ENCODE measurements at regions not wholly inside any gene's neighbourhood (a gene's known extent, or its start where the extent isn't known, plus 50 kb on each side); places are given as distances from the start of the nearest gene placed in this dataset.

- TF ChIP-seq CTCF (IDR thresholded peaks at IDR 0.05) (no peak), POLR2A (IDR thresholded peaks at IDR 0.05) (no peak)
Observed at GRCh38 chr6:133629970-133630369, 258.9 kb upstream of the TCF21 start.

Measured in heart left ventricle (tissue), 13 donors.